H9 (cell line): ENCODE measurements at regions not wholly inside any gene's neighbourhood (a gene's known extent, or its start where the extent isn't known, plus 50 kb on each side); places are given as distances from the start of the nearest gene placed in this dataset.

Source experiments
- DNase-seq: peaks from one replicate; pipeline ENCODE4 v3.0.0-alpha.2; 2017
- H2AFZ ChIP-seq: one replicate; pipeline ENCODE4 v1.6.1; 2013; ENCODE audit warnings: mild to moderate bottlenecking, low read length, control low read depth, moderate library complexity
- H2AK5ac ChIP-seq: 2 replicates; pipeline ENCODE4 v1.6.1; 2013; ENCODE audit warnings: low read length, control low read depth, mixed read lengths; ENCODE audit not compliant: insufficient read length
- H2BK120ac ChIP-seq: one replicate; pipeline ENCODE4 v1.6.1; 2013; ENCODE audit warnings: low read depth, mild to moderate bottlenecking, low read length, control low read depth, inconsistent platforms; ENCODE audit not compliant: poor library complexity, severe bottlenecking
- H2BK12ac ChIP-seq: 2 replicates; pipeline ENCODE4 v1.6.1; 2013; ENCODE audit warnings: low read length, control low read depth, mixed read lengths, low read depth; ENCODE audit not compliant: insufficient read length
- H2BK15ac ChIP-seq: 2 replicates; pipeline ENCODE4 v1.6.1; 2013; ENCODE audit warnings: low read depth, low read length, control low read depth
- H2BK20ac ChIP-seq: one replicate; pipeline ENCODE4 v1.6.1; 2013; ENCODE audit warnings: low read depth, mild to moderate bottlenecking, low read length, control low read depth, inconsistent platforms; ENCODE audit not compliant: poor library complexity, severe bottlenecking
- H2BK5ac ChIP-seq: 2 replicates; pipeline ENCODE4 v1.6.1; 2013; ENCODE audit warnings: low read length, control low read depth, mixed read lengths; ENCODE audit not compliant: insufficient read length
- H3K14ac ChIP-seq: 2 replicates; pipeline ENCODE4 v1.6.1; 2013; ENCODE audit warnings: low read length, control low read depth; ENCODE audit not compliant: insufficient read depth
- H3K18ac ChIP-seq: 2 replicates; pipeline ENCODE4 v1.6.1; 2013; ENCODE audit warnings: low read depth, mild to moderate bottlenecking, mixed read lengths, low read length, control low read depth; ENCODE audit not compliant: insufficient read length
- H3K23ac ChIP-seq: 2 replicates; pipeline ENCODE4 v1.6.1; 2013; ENCODE audit warnings: low read length, control low read depth, mixed read lengths, low read depth; ENCODE audit not compliant: insufficient read length
- H3K23me2 ChIP-seq: 2 replicates; pipeline ENCODE4 v1.6.1; 2013; ENCODE audit warnings: low read depth, mild to moderate bottlenecking, mixed read lengths, low read length, control low read depth; ENCODE audit not compliant: insufficient read length, poor library complexity, severe bottlenecking
- H3K27ac ChIP-seq: 2 replicates; pipeline ENCODE4 v1.5.1; 2013; ENCODE audit warnings: low read length, control low read depth, mixed read lengths, low read depth; ENCODE audit not compliant: insufficient read length
- H3K27me3 ChIP-seq: 2 replicates; pipeline ENCODE4 v1.6.1; 2013; ENCODE audit warnings: low read length, control low read depth, inconsistent platforms; ENCODE audit not compliant: insufficient read depth
- H3K4ac ChIP-seq: 2 replicates; pipeline ENCODE4 v1.6.1; 2013; ENCODE audit warnings: low read depth, mild to moderate bottlenecking, control low read depth, inconsistent platforms, low read length, moderate library complexity
- H3K4me1 ChIP-seq: 2 replicates; pipeline ENCODE4 v1.6.1; 2013; ENCODE audit warnings: low read length, control low read depth, inconsistent platforms; ENCODE audit not compliant: insufficient read depth
- H3K4me2 ChIP-seq: 2 replicates; pipeline ENCODE4 v1.6.1; 2013; ENCODE audit warnings: low read length, control low read depth, mixed read lengths; ENCODE audit not compliant: insufficient read length, insufficient read depth
- H3K56ac ChIP-seq: 2 replicates; pipeline ENCODE4 v1.6.1; 2013; ENCODE audit warnings: low read depth, mild to moderate bottlenecking, mixed read lengths, low read length, control low read depth; ENCODE audit not compliant: insufficient read length
- H3K79me1 ChIP-seq: 2 replicates; pipeline ENCODE4 v1.6.1; 2013; ENCODE audit warnings: low read depth, mild to moderate bottlenecking, moderate library complexity, low read length, control low read depth, inconsistent platforms; ENCODE audit not compliant: insufficient read depth, poor library complexity, severe bottlenecking
- H3K79me2 ChIP-seq: 2 replicates; pipeline ENCODE4 v1.6.1; 2013; ENCODE audit warnings: low read length, control low read depth, inconsistent platforms; ENCODE audit not compliant: insufficient read depth
- H3K9ac ChIP-seq: 2 replicates; pipeline ENCODE4 v1.6.1; 2013; ENCODE audit warnings: low read length, control low read depth, mixed read lengths; ENCODE audit not compliant: insufficient read length; ENCODE audit errors: extremely low read depth
- H3K9me3 ChIP-seq: one replicate; pipeline ENCODE4 v1.6.1; 2013; ENCODE audit warnings: low read depth, low read length, inconsistent platforms; ENCODE audit not compliant: control insufficient read depth
- H3T11ph ChIP-seq: one replicate; pipeline ENCODE4 v1.6.1; 2013; ENCODE audit warnings: mild to moderate bottlenecking, low read length, control low read depth, inconsistent platforms
- H4K20me1 ChIP-seq: one replicate; pipeline ENCODE4 v1.6.1; 2013; ENCODE audit not compliant: control insufficient read depth, insufficient read length, insufficient read depth
- H4K5ac ChIP-seq: 2 replicates; pipeline ENCODE4 v1.6.1; 2013; ENCODE audit warnings: low read depth, mild to moderate bottlenecking, mixed read lengths, low read length, control low read depth; ENCODE audit not compliant: insufficient read length
- H4K8ac ChIP-seq: replicated peaks from 2 replicates; pipeline ENCODE4 v1.6.1; 2013; ENCODE audit warnings: low read length, control low read depth, mixed read lengths, low read depth; ENCODE audit not compliant: insufficient read length
- H4K91ac ChIP-seq: 2 replicates; pipeline ENCODE4 v1.6.1; 2013; ENCODE audit warnings: low read depth, mild to moderate bottlenecking, moderate library complexity, mixed read lengths, low read length, control low read depth; ENCODE audit not compliant: insufficient read length
- H3K27ac Mint-ChIP-seq, 3 experiments: 2 replicates in 2 of 3; 3 replicates in 1 of 3; pipeline ENCODE4 v1.8.0; 2020 to 2021; ENCODE audit warnings: mixed read lengths in 3 of 3, mild to moderate bottlenecking in 1 of 3, moderate library complexity in 1 of 3
- H3K27me3 Mint-ChIP-seq: 2 replicates; pipeline ENCODE4 v1.8.0; 2021; ENCODE audit warnings: low read depth, mild to moderate bottlenecking, moderate library complexity, mixed read lengths
- H3K36me3 Mint-ChIP-seq, 3 experiments: 2 replicates in 2 of 3; 3 replicates in 1 of 3; pipeline ENCODE4 v1.8.0; 2020 to 2021; ENCODE audit warnings: low read depth in 3 of 3, mixed read lengths in 3 of 3; ENCODE audit not compliant: insufficient read depth in 1 of 3
- H3K4me1 Mint-ChIP-seq, 2 experiments: 2 replicates each; pipeline ENCODE4 v1.8.0; 2020; ENCODE audit warnings: mixed read lengths in 2 of 2
- H3K4me3 Mint-ChIP-seq, 2 experiments: 2 replicates in 1 of 2; 3 replicates in 1 of 2; pipeline ENCODE4 v1.8.0; 2020 to 2021; ENCODE audit warnings: mild to moderate bottlenecking in 2 of 2, mixed read lengths in 2 of 2, moderate library complexity in 1 of 2
- H3K9me3 Mint-ChIP-seq, 2 experiments: 2 replicates in 1 of 2; 3 replicates in 1 of 2; pipeline ENCODE4 v1.8.0; 2020; ENCODE audit warnings: mild to moderate bottlenecking in 2 of 2, mixed read lengths in 2 of 2, moderate library complexity in 1 of 2
- WGBS: extraction: QIAGEN DNeasy Blood & Tissue Kit; methylation state at CpG from one replicate; pipeline ENCODE4 v1.1.7; 2013; ENCODE audit warnings: missing lambda C conversion rate, low lambda C conversion rate, mixed read lengths; ENCODE audit not compliant: insufficient read length; ENCODE audit errors: extremely low coverage; 5-methylcytosine and 5-hydroxymethylcytosine counted together
- TF ChIP-seq, protein P1 (sequence below): fragments of 200-600 bp; sonication (generic); conservative IDR thresholded peaks from 3 replicates; pipeline ENCODE4 v1.8.0; 2021; ENCODE audit warnings: antibody characterized with exemption, mild to moderate bottlenecking

DNA sequence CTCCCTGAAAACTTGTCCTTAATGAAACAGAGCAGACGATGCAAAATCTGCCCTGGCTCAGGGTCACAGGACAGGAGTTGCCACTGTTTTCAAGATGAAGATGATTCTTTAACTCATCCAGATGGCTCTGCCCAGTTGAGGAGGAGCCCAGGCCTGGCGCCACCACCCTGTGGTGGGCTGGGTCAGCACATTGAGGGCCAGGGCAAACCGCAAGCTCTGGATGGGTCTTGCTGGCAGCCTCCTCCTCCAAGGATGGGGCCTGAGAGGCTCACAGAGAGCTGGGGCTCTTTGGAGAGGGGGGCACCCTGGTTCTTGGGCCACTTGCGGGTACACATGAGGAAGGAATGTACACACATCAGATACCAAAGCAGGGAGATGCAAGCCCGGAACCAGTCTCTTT is 158.2 kb downstream of the NUAK1 start:
- Histone ChIP-seq H3K18ac (no peak overlapping the region), H2BK120ac (no peak overlapping the region), H3K79me1 (no peaks in the 10 kb centered on the region), H3K79me2 (no peaks in the 10 kb centered on the region), H4K91ac (no peak overlapping the region), H3T11ph (no peak overlapping the region), H2BK5ac (no peak overlapping the region), H4K5ac (no peak overlapping the region), H2BK12ac (no peak overlapping the region), H4K8ac (no peak overlapping the region), H2BK15ac (no peak overlapping the region), H3K4ac (no peak overlapping the region), H3K27me3 (no peaks in the 10 kb centered on the region), H3K56ac (no peak overlapping the region), H3K23ac (no peak overlapping the region), H2BK20ac (no peak overlapping the region), H3K14ac (no peak overlapping the region), H3K9ac (no peak overlapping the region), H3K27ac (no peak overlapping the region), H4K20me1 (no peaks in the 10 kb centered on the region), H2AK5ac (no peak overlapping the region), H3K23me2 (no peaks in the 10 kb centered on the region), H2AFZ (no peak overlapping the region), H3K4me1 (peaks cover 3% of the 10 kb centered on the region; the same call in 1 of the 2 replicates), H3K4me2 (no peak overlapping the region), H3K9me3 (no peaks in the 10 kb centered on the region)
- Mint-ChIP-seq H3K4me1 (peaks cover 10 to 11% of the 10 kb centered on the region in 2 experiments), H3K4me3 (no peak overlapping the region), H3K27me3 (no peaks in the 10 kb centered on the region), H3K9me3 (no peaks in the 10 kb centered on the region), H3K36me3 (no peaks in the 10 kb centered on the region), H3K27ac (no peak overlapping the region)
- WGBS = no CpG with 5 or more reads among the region's 5 CpGs
- peak; percentile 38 for DNase-seq
- TF ChIP-seq, protein P1, sequence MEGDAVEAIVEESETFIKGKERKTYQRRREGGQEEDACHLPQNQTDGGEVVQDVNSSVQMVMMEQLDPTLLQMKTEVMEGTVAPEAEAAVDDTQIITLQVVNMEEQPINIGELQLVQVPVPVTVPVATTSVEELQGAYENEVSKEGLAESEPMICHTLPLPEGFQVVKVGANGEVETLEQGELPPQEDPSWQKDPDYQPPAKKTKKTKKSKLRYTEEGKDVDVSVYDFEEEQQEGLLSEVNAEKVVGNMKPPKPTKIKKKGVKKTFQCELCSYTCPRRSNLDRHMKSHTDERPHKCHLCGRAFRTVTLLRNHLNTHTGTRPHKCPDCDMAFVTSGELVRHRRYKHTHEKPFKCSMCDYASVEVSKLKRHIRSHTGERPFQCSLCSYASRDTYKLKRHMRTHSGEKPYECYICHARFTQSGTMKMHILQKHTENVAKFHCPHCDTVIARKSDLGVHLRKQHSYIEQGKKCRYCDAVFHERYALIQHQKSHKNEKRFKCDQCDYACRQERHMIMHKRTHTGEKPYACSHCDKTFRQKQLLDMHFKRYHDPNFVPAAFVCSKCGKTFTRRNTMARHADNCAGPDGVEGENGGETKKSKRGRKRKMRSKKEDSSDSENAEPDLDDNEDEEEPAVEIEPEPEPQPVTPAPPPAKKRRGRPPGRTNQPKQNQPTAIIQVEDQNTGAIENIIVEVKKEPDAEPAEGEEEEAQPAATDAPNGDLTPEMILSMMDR = no peak
